HG03025 (cell line): ENCODE measurements at regions not wholly inside any gene's neighbourhood (a gene's known extent, or its start where the extent isn't known, plus 50 kb on each side); places are given as distances from the start of the nearest gene placed in this dataset.

ENCODE experiments used
- ATAC-seq: cut with Tn5 transposase; IDR thresholded peaks from one replicate; pipeline ENCODE4 v1.9.1; 2021; ENCODE audit warnings: mild to moderate bottlenecking, moderate library complexity; ENCODE audit not compliant: unreplicated experiment, low FRiP score

DNA sequence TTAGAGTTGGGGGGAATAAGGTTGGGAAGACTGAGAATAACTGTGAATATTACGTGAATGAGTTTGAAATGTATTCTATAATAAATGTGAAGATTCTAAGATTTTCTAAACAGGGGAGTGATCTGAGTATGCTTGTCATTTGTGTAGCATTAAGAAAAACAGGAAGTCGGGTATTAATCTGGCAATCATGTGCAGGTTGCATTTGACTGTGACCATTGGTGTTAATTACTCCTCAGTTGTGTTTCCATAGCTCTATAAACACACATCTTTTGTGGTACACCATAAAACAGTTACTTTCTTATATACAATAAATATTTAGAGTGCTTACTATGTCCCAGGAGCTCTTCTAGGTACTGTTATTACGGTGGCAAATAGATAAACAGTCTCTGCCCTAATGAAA lies 434.4 kb upstream of the PDE3A start:
- ATAC-seq: no peak

DNA sequence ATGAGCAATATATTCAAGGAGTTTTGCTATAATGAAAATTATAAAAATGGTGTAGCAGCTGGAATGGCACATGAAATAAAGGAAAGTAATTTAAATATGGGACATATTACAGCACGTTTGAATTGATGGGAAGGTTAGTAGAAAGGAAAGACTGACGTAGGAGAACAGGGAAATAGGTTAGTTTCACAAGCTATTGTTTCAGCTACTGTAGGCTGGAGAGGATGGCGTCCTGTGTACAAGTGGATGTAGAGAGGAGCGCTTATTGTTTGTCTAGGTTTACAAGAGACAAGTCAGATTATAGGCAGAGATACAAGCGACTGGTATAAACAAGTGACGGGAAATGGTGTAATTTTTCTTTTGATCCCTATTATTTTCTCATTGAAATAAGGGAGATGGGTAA lies 431.2 kb upstream of the PDE3A start:
- ATAC-seq: no peak

DNA sequence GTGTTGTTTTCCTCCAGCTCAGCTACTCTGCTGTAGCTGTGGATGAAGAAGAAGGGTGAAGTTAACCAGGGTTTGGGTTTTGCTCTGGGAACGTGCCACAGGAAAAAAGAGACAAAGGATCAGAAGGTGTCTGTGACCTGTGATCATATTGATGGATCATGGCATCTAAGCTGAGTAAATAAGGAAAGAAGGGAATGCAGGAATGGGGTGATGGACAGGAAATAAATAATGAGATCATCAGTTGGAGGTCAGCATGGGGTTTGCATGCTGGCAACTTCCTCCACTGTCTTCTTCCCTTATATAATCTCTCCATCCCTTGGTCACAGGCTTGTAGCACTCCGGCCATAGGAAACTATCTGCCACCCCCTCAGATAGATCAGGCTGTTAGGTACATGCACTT lies 430.3 kb upstream of the PDE3A start:
- ATAC-seq: no peak

DNA sequence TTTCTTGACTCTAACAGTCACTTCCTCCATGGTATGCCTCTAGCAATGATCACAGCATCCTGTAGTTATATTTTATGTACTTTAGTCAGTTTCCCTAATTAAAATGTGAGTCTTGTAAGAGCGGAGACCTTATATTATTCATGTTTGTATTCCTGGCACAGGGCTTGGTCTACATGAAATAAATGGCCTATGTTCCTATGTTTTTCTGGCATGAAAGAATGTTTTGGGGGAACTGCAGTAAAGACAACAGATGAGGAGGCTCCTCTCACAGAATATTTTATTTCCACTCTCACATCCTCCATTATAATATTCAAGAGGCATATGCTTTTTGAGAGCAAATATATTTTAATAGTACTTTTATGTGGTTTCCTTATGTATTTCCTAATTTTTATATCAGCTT lies 429.8 kb upstream of the PDE3A start:
- ATAC-seq: no peak

DNA sequence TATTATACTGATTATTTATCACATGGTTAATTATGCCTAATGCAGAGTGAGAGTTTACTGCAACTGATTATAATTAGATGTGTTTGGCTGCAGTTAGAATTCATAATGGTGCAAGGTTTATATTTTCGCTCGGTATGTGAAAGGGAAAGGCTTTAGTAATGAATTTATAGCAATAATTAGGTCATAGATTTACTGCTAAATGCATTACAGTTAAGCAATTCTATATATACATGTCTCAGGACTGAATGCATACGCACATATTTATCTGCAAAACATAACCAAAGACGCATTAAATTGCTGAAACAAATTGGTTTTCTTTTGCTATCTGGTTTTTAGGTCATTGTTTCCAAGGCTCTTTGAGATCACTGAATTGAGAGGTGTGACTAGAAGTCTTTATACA lies 428.1 kb upstream of the PDE3A start:
- ATAC-seq: no peak

DNA sequence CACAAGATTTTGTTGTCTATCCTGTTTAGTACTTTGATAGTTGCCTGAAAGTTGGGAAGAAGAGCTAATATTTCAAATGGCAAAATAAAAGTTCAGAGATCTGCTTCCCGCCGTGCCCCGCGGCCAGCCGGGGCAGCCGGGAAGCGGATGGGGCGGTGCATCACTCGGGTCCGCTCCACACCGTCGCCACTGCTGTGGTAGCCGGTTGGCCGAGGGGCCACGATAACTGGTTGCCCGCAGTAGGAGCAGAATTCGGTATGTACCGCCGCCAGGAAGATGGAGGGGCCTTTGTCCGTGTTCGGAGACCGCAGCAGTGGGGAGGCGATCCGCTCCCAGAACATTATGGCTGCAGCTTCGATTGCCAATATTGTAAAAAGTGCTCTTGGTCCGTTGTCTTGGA lies 427.2 kb upstream of the PDE3A start:
- no peak for ATAC-seq

DNA sequence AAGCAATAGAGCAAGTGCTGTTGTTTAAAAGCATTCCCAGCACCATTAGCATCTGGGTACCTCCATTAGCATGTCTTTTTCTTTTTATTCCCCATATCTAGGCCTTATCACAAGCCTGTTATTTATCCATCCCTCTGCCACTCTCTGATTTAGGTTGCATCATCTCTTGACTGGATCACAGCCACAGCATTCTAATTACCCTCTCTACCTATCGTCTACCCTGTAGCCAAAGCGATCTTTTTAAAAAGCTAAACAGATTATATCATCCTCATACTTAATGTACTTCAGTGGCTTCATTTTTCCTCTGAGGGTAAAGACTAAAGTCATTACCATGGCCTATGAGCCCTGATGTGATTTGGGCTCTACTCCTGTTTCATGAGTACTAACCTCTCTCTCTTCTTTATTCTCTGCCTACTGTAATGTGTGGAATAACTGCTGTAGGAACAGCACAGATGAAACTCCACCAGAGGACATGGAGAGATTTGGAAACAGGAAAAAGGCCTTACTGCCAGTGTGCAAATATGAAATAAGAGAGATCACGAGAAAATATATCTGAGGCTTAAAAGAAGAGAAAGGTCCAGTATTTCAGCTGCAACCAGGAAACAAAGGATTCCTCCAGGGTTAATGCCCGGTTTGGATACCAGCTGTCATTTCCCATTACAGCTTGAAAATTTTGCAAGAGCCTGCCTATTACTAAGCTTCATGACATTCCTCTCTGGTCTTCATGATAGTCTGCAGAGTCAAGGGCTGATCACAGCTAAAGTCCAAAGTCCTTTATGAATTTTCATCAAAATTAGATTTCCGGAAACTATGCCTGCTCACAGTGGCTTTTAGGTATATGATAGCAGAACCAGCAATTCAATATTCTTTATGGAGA lies 422.5 kb upstream of the PDE3A start:
- no peak for ATAC-seq

DNA sequence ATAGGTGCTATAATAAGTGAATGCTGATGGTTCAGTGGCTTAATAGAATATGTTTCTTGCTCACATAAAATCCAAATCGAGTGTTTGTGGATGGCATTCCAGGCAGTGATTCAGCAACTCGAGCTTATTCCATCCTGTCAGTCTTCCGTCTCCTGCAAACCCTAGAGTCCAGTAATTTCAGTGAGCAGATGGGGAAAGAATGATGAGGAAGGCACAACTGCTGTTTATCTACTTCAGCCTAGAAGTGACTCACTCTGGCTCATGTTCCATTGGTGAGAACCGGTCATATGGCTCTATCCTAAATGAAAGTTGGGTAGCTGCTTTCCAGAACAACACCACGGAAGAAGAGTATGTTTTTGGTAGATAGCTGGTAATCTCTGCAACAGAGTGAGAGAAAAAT lies 421.8 kb upstream of the PDE3A start:
- ATAC-seq: no peak

DNA sequence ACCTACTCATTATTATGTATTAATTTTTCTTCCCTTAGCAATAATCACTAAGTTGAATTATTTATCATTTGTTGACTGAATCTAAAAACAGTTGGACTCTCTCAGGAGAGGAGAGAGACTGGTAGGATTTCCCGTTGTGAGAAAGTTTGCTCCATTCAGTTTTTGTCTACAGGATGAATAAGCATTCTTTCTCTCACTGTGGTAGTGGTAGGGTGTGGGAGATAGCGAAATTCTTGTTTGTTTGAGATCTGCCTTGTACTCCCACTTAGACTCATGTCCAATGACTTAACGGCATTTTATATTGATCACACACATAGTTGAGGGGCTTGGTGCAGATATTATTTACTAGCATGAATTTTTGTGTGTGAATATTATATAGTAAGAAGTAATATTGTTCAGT lies 421.0 kb upstream of the PDE3A start:
- ATAC-seq: no peak

DNA sequence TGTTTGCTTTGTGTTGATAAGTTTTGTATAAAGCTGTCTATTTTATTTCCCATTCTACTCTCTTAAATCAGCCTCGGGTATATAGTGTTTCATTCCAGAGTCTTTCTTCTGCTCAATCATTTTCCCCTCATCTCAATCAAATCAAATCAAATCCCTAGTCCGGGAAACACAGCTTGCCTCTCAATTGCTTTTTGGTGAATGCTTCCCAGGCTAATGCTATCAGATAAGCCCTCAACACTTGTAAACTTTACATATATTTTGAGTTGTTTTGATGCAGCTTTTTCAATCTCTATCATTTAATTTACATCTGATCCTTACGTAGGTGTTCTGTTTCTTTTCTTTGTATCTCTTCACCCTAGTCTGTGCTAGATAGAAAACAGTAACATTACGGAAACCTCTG lies 416.7 kb upstream of the PDE3A start:
- ATAC-seq: no peak

DNA sequence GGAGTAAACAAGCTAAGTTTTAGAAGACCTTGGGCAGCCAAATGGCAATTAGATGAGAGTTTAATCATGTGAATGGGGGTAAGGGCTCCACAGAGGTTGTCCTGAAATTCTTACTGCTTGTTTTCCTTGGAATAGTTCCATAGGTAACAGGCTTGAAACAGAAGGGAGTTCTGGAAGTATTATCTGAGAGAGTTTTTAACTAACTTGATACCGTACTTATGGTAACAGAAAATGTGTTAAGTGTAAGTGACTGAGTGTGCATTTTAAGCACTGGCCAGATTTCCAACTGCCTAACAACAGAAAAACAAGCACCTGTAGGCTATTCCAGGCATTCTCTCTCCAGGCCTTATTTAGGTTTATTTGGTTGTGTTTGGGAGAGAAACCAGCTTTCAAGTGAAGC lies 414.6 kb upstream of the PDE3A start:
- ATAC-seq: no peak

DNA sequence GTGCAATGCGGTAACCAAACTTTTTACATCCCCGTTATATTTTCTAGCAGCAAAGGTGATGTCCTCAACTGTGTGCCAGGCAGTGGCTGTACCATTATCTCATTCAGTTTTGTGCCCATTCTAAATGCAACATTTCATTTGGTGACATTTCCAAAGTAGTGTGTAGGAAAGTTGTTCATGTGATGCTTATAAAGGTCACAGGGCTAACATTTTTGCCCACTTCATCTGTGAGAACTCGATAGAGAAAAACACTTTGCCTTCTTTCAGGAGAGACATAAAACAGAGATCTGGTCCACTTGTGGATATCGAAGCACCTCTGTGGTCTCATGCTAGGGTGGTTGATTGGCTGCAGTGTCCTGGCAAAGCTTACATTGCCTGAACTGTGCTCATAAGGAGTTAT lies 414.2 kb upstream of the PDE3A start:
- ATAC-seq: no peak

DNA sequence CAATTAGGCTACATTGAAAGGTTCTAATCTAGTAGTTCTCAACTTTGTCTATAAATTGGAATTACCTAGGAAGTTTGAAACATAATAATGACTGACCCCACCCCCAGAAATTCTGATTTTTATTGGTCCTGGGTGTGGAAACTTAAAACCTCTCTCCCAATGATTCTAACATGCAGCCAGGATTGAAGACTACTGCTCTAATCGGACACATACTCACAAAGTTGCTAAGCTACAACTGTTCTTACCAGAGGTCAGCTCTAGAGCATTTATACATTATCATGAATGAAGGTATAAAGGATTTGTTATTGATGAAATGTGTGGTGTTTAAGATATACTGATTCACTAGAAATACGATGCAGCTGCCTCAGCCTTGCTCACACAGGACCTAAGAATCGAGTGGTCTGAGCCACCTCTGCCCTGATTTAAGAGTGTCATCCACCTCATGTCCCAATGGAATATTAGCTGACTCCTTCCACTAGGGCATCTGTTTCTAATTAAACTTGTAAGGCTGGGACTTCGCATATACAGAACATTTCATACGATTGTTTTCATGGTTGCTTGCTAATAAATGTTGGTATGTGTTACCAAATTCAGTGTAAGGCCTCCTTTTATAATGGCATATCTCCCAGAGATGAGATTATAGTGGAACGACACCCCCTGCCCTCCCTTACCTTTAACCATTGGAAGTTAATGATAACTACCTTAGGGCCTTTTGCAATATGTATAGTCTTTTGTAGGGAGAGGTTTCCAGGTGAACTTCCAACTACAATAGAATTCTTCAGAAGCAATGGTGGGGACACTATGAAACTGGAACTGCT lies 410.8 kb upstream of the PDE3A start:
- no peak for ATAC-seq

DNA sequence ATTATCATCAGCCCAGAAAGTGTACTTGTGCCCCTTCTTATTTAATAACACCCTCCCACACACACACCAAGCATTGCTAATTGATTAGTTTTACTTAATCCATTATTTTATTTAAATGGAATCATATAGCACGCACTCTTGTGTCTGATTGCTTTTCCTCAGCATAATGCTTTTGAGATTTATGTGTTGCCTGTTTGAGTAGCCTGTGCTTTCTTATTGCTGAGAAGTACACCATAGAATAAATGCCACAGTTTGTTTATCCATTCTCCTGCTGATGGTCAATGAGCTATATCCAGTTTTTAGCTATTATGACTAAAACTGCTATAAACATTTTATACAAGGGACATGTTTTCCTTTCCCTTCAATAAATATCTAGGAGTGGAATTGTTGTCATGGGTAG lies 409.9 kb upstream of the PDE3A start:
- ATAC-seq: no peak

DNA sequence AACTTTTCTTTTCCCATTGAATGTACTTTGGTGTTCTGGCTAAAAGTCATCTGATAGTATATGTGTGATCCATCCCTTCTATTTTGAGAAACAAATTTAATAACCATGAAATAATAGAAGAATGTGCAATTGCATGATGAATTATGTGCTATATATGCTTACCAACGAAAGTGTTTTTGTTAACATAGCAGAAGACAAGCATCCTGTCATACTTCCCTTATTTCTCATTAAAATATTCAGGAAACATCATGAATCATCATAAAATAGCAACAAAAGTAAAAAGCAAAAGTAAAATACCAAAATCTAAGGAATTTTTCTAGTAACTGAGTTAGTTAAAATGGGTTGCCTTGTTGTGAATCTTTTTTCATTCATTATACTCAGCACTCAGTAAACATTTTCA lies 409.0 kb upstream of the PDE3A start:
- ATAC-seq: no peak

DNA sequence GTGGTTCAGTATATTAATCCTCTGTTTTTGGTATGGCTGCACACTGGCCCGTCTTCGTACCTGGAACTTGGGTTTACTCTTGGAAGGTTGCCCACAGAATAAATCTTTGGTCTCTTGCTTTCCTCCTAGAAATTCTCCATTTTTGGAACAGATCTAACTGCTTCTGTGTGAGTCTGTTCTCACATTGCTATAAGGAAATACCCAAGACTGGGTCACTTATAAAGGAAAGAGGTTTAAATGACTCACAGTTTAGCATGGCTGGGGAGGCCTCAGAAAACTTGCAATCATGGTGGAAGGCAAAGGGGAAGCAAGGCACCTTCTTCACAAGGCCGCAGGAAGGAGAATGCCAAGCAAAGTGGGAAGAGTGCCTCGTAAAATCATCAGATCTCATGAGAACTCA lies 407.8 kb upstream of the PDE3A start:
- no peak for ATAC-seq

DNA sequence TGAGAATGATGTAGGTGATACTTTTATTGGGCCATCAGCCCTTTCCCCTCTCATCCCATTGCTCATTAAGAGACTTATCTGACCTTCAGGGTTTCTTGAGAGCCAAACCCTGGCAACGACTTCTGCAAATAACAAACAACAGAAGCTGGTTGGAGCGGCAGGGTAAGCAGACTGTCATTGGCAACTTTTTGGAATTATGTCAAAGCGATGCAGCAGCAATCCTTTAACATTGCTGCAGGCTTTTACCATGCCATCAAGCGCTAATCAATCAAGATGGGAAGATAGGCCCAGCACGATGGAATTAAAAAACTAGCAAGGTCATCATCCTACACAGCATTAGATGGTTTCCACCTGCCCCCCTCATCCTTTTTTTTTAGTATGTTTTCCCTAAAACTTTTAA lies 406.1 kb upstream of the PDE3A start:
- ATAC-seq: no peak

DNA sequence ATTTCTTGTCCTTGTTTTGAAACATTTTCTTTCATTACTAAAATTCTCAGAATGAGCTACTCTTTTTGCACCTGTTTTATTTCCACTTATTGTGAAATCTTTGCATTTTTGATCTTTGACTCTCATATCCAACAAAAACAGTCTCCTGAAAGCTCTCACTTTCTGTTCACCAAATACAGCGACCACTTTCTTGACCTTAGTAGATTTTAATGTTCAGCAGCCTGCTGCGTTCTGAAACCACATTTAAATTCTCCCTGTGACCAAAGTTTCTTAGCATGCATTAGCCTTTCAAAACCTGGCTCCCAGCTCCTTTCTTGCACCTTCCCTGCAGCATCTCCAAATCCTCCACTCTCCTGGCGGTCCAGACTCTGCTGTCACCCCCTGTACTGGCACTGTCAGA lies 404.4 kb upstream of the PDE3A start:
- ATAC-seq: no peak

DNA sequence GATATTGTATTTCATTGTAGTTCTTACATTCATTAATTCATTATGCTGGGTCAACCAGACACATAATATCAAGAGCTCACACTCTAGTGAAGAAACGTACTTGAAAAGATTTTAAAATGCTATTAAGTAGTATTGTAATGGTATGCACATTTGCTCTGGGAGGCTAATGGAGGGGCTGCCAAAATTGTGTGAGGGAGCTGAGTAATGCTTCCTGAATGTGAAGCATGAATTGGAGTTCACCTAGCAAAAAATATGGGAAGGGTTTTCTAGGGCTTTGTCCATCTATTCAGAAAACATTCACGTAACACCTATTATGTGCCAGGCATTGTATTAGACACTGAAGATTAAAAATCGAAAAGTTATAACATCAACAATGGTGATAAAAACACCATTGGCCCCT lies 403.8 kb upstream of the PDE3A start:
- ATAC-seq: no peak

DNA sequence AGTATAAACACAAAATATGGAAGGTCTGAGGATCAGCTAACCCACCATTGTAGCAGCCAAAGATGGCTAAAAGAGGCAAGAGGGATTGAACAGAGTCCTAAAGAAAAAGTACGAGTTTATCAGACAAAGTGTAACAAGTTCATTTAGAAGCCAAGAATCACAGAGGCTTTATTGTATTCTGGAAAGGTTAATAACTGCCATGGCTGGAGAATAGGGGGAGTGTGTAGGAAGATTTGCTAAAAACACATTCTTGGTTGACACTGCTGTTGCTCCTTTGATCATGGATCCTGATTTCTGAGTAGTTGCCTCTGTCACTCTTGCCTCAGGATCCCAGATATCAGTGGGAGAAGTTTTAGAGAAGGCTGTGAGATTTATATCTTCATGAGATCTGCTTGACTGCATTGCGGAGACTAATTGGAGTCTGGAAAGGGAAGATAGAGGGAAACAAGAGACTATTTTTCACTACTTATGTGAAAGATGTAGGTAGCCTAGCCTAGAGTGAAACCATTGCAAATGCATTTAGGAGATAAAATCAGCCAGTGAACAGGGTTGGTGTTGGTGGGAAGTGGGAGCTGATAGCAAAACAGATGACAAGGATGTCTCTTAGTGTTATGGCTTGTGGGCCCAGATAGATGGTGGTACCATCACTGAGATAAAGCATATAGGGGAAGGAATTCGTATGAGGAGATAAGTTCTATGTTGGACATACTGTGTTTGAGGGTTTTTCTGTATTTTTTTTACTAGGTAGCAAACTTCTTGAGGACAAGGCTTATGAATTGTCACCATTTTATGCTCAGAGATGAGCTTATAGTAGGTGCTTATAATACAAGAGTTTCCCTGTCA lies 402.9 kb upstream of the PDE3A start:
- no peak for ATAC-seq

DNA sequence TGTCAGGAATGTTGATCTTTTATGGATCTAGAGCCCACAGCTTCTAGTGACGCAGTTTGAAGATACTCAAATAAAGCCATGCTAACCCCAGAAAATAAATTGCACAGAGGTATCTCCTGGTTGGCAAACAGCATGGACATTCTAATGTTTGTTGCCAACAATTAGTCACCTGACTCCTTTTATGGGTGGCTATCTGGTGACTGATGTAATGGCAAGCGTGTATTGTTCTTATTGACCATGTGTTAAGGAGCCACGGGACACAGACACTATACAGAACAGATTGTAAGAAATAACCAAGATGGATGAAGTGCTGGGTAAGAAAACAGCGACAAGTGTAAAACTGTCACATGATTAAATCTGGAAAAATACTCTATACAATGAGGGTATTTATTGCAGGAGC lies 401.3 kb upstream of the PDE3A start:
- ATAC-seq: no peak
